Activated T-helper 1 cell treated with anti-CD3 and anti-CD28 coated beads, Interleukin-12 subunit alpha, Interleukin-12 subunit beta, Interleukin-2, Interleukin-4 antibody, amounts not matched to agents 30 ng/mL and 10 ng/mL and 1 ng/mL, durations not matched to agents 14 hours and 24 hours and 36 hours (primary cell): ENCODE measurements at regions not wholly inside any gene's neighbourhood (a gene's known extent, or its start where the extent isn't known, plus 50 kb on each side); places are given as distances from the start of the nearest gene placed in this dataset.
"Not testable (repeated sequence)": the region's sequence is repeated elsewhere in the genome, so short reads cannot be mapped to it uniquely, and the experiment has no call there.

Source experiments
- DNase-seq: peaks from one replicate; pipeline ENCODE4 v3.0.0; 2021; ENCODE audit warnings: low spot score
- H3K27ac Mint-ChIP-seq: one replicate; pipeline ENCODE4 v1.8.0; 2021; ENCODE audit warnings: mild to moderate bottlenecking, mixed read lengths
- H3K27me3 Mint-ChIP-seq: one replicate; pipeline ENCODE4 v1.8.0; 2022; ENCODE audit warnings: mild to moderate bottlenecking, moderate library complexity, mixed read lengths; ENCODE audit not compliant: insufficient read depth
- H3K36me3 Mint-ChIP-seq: one replicate; pipeline ENCODE4 v1.8.0; 2021; ENCODE audit warnings: low read depth, mixed read lengths
- H3K4me1 Mint-ChIP-seq: one replicate; pipeline ENCODE4 v1.8.0; 2021; ENCODE audit warnings: low read depth, mixed read lengths
- H3K4me3 Mint-ChIP-seq: one replicate; pipeline ENCODE4 v1.8.0; 2021; ENCODE audit warnings: mild to moderate bottlenecking, moderate library complexity, mixed read lengths
- H3K9me3 Mint-ChIP-seq: one replicate; pipeline ENCODE4 v1.8.0; 2021; ENCODE audit warnings: mixed read lengths
- intact Hi-C: fragments of 100-400 bp; cut with micrococcal nuclease; formaldehyde crosslinking; loops from one replicate; pipeline ENCODE4 v1.15.1; 2024

DNA sequence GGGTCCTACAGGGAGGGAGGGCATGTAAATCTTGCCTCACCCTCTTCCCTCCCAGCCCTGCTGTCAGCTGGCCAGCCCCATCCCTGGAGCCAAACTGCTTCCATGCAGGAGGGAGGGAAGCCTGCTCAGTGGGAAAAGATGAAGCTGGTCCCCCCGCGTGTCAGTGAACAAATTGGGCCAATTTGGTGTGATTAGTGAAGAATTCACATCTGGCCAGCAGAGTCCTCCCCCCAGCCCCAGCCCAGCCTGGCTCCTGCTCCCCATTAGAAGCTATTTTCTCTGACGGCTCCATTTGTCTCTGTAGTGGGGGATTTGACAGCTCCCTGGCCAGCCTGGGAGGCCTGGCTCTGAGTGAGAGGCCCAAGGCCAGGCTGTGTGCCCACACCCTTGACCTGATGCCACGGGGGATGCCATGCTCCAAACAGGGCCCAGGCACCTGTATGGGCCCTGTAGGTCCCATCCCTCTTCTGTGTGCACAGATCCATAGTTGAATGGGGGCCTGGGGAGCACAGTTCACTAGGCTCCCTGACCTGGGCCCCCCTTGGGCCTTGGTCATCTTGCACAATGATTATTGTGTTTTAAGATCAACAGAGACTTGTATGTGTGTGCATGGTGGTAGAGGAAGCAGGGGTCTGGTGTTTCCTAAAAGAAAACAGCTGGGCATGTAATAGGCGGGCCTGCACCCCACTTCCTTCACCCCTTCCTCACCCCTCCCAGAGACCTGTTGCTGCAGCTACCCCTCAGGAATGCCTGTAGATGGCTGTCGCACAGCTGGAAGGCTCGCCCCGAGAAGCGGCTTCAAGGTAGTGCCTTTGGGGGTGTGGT lies 50.7 kb upstream of the TAC4 start:
- H3K9me3 Mint-ChIP-seq = no peaks in the 10 kb centered on the region
- no peak for DNase-seq
- no peaks in the 10 kb centered on the region for H3K36me3 Mint-ChIP-seq
- no peak overlapping the region for H3K4me3 Mint-ChIP-seq
- no peak overlapping the region for H3K27ac Mint-ChIP-seq
- no peaks in the 10 kb centered on the region for H3K4me1 Mint-ChIP-seq
- intact Hi-C loops = no loop called here
- H3K27me3 Mint-ChIP-seq = peaks cover 59% of the 10 kb centered on the region

DNA sequence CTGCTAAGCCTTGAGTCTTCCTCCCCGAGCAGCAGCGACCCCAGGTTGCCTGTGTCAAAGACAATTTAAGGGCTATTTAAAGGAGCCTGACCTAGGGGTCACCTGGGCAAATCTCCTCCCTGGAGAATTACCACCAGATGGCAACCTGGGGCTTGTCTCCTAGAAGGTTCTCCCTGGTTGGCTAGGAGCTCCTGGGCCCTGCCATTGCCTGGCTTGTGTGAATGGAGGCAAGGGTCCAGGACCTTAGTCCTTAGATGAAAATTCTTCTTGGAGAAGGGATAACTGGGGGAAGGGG lies 51.3 kb upstream of the TAC4 start:
- Mint-ChIP-seq H3K4me3 (no peak overlapping the region), H3K27me3 (peaks cover 59% of the 10 kb centered on the region), H3K9me3 (no peaks in the 10 kb centered on the region), H3K4me1 (no peaks in the 10 kb centered on the region), H3K27ac (no peak overlapping the region), H3K36me3 (no peaks in the 10 kb centered on the region)
- DNase-seq = no peak
- intact Hi-C loops = no loop called here

DNA sequence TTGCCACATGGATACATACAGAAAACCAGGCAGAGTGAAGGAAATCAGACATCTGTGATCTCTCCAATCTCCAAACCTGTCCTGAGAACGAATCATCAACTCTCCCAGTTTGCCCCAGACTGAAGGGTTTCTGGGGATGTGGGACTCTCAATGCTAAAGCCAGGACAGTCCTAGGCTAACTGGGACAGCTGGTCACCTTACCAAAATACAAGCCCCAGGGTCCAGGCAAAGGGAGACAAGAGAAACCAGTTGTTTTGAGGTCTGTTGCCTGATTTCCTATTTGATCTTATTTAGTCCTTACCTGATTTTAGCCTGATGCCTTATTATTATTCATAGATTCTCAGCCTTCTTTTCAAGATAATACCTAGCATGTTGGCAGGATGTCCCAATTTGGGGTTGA lies 51.7 kb upstream of the TAC4 start:
- Mint-ChIP-seq H3K27me3 (peaks cover 61% of the 10 kb centered on the region), H3K4me3 (no peak overlapping the region), H3K27ac (no peak overlapping the region), H3K4me1 (no peaks in the 10 kb centered on the region), H3K36me3 (no peaks in the 10 kb centered on the region), H3K9me3 (no peaks in the 10 kb centered on the region)
- intact Hi-C loops = no loop called here
- DNase-seq = no peak

DNA sequence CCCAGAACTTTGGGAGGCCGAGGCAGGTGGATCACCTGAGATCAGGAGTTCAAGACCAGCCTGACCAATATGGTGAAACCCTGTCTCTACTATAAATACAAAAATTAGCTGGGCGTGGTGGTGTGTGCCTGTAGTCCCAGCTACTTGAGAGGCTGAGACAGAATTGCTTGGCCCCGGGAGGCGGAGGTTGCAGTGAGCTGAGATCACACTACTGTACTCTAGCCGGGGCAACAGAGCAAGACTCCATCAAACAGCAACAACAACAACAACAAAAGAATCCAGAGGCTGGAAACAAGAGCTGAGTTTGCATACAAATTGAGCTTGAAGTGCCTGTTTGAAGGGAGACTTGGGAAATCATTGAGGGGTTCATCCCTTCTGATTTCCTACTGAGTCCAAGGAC lies 52.9 kb upstream of the TAC4 start:
- peaks cover 67% of the 10 kb centered on the region for H3K27me3 Mint-ChIP-seq
- H3K9me3 Mint-ChIP-seq, H3K4me1 Mint-ChIP-seq, intact Hi-C loops, H3K27ac Mint-ChIP-seq, DNase-seq, H3K4me3 Mint-ChIP-seq, H3K36me3 Mint-ChIP-seq: not testable (repeated sequence)

DNA sequence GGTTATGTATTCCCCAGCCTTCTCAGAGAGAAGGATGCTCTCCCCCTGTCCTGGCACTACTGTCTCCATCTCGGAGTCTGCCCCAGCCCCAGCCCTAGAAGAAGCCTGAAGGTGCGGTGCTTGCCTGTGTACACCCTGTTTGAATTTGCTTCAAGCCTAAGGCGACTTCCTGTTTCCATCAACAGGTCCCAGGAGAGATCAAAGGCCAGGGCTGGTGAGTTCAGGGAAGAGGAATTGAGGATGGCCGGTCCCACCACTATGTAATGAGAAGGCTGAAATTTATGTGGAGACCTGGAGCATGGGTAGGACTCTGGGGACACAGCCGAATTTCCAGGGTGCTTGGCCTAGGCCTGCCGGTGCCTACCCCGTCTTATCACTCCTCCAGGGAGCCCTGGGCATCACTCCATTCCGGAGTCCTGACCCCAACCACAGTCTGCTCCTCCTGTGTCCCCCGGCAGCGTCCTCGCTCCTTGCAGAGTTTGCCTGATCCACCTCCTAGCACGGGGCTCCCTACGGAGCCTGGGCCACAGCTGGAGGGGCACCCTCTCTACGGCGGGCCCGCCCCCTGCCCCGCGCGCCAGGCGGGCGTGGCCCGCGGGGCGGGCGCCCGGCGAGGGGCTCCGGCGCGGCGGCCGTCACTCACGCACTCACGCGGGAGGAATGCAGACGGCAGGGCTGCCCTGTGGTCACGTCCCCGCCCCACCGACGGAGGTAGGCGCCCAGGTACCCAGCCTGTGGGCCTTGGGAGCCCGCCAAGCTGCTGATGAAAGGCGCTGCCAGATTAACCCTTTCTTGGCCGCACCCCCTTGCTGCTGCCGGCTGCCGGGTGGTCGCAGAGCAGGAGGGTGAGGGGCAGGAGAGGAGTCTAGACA lies 53.8 kb upstream of the TAC4 start:
- Mint-ChIP-seq H3K4me3 (no peak overlapping the region), H3K36me3 (no peaks in the 10 kb centered on the region), H3K9me3 (no peaks in the 10 kb centered on the region), H3K27me3 (peaks cover 63% of the 10 kb centered on the region), H3K4me1 (no peaks in the 10 kb centered on the region), H3K27ac (no peak overlapping the region)
- intact Hi-C loops = no loop called here
- no peak for DNase-seq

DNA sequence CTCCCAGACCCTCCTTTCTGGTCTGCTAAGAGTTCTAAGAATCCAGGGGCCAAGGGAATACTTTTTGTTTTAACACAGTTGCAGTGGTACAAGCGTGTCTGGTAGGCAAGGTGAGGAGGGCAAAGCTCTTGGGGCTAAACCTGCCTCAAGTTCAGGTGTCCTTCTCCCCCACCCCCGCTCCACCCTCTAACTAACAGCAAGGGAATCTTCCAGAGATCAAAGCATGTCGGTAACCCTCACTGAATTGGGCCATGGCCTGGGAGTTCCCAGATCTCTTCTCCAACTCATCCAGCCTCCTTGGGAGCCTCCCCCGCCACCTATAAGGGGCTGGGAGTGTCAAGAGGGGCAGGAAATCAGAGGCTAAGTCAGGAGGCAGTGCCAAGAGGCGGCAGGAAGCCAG lies 55.7 kb upstream of the TAC4 start:
- no peaks in the 10 kb centered on the region for H3K9me3 Mint-ChIP-seq
- H3K4me1 Mint-ChIP-seq = no peaks in the 10 kb centered on the region
- peaks cover 69% of the 10 kb centered on the region for H3K27me3 Mint-ChIP-seq
- intact Hi-C loops = no loop called here
- no peak overlapping the region for H3K4me3 Mint-ChIP-seq
- no peaks in the 10 kb centered on the region for H3K36me3 Mint-ChIP-seq
- no peak overlapping the region for H3K27ac Mint-ChIP-seq
- DNase-seq = no peak

DNA sequence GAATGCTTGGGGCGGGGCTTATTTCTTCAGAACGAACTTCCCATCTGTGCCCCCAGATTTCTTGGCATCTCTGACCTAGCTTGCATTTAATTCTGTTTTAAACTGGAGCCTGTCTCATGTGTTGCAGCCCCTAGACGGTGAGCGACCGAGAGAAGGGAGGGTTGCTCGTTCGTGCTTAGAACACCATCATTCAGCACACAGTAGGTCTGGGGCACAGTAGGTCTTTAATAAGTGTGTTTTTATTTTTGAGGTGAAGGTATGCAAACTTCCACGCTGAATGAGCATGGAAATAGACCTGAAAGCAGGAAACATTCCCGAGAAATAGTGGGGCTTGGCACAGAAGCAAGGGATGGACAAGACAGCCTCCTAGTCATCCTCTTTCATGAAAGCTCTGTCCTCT lies 57.0 kb upstream of the TAC4 start:
- intact Hi-C loops = no loop called here
- H3K27ac Mint-ChIP-seq = no peak overlapping the region

DNA sequence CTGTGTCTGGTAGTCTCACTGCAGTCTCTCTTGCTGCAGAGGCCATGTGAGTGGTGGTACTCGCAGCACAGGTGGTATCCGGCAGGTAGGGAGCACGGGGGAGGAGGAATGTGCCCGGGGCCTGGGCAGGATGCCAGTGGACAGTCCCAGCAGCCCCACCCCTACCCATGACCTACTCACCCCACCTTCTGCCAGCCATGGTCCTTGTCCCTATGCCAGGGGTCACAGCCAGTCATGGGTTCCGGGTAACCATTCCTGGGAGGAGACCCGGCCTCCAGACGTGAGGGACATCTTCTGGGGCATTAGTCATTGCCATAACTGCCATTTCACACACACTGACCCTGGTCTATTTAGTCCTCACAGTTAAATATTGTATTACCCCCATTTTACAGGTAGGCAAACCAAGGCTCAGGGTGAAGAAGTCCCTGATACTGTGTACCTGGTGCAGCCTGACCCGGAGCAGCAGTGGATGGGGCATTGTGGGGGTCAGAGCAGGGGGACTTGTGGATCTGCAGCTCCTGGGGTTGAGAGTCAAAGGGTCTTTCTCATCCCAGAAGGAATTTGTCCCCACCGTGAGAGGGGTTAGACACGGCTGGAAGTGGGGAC lies 58.8 kb upstream of the TAC4 start:
- no peaks in the 10 kb centered on the region for H3K36me3 Mint-ChIP-seq
- no peak overlapping the region for H3K4me3 Mint-ChIP-seq
- DNase-seq = no peak
- no peak overlapping the region for H3K27ac Mint-ChIP-seq
- H3K27me3 Mint-ChIP-seq = peaks cover 72% of the 10 kb centered on the region
- no peaks in the 10 kb centered on the region for H3K4me1 Mint-ChIP-seq
- intact Hi-C loops = no loop called here
- H3K9me3 Mint-ChIP-seq = no peaks in the 10 kb centered on the region

More for the DNA sequence above, 57.0 kb upstream of the TAC4 start:
- H3K4me1 Mint-ChIP-seq = no peaks in the 10 kb centered on the region
- no peak for DNase-seq
- H3K36me3 Mint-ChIP-seq = no peaks in the 10 kb centered on the region
- peaks cover 71% of the 10 kb centered on the region for H3K27me3 Mint-ChIP-seq
- H3K4me3 Mint-ChIP-seq = no peak overlapping the region
- no peaks in the 10 kb centered on the region for H3K9me3 Mint-ChIP-seq

DNA sequence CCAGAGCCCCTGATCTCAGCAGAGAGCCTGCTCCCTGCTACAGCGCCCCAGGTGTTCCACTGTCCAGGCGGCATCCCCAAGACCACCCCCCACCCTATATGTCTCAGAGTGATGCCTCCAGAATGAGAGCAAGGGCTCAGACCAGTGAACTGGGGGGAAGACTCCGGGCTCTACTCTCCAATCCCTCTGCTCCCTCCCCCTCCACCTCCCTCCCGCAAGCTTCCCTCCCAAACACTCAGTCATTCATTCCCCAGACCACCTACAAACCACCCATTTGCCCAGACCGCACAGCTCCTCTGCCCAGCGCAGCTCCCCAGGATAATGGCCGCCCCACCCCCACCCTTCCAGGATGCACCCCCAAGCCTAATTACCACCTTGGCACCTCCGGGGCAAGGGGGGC lies 59.4 kb upstream of the TAC4 start:
- DNase-seq = no peak
- Mint-ChIP-seq H3K36me3 (no peaks in the 10 kb centered on the region), H3K27ac (no peak overlapping the region), H3K4me1 (no peaks in the 10 kb centered on the region), H3K9me3 (no peaks in the 10 kb centered on the region), H3K27me3 (peaks cover 72% of the 10 kb centered on the region), H3K4me3 (no peak overlapping the region)
- intact Hi-C loops = no loop called here

DNA sequence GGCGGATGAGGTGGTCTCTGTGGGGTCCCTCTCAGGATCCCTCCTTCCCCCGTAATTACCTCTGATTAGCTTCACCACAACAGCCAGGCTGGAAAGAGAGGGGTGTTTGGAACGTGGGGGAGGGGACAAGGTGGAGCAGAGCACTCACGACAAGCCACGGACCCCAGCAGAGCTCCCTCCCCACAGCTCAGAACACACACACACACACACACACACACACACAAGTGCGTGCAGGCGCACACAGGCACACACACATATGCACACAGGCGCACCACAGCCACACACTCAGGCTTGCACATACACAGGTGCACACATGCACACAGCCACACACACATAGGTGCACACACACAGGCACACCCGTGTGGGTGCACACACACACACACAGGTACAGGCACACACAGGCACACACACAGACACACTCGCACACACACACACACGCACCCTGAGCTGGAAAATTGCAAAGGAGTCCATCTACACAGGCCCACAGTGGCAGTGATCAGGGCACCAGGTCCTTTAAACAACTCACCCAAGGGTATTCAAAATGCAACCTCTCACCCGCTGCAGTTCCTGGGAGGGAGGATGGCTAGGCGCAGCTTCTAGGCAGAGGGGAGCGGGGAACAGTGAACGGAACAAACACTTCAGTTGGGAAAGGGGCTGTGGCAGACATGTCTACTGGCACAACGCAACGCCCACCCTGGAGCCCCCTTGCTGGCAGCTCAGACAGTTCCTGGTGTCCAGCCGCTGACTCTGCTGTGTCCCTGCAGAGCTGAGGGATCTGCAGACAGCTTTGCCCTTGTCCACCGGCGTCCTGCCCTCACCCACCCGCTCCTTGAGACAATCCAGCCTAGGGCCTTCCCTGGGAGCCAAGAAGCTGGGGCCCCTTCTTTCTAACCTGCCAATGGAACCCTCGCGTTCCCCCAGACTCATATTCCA lies 59.9 kb upstream of the DLX4 start:
- DNase-seq = no peak
- H3K4me3 Mint-ChIP-seq = no peak overlapping the region
- H3K4me1 Mint-ChIP-seq = no peaks in the 10 kb centered on the region
- intact Hi-C loops = no loop called here
- no peaks in the 10 kb centered on the region for H3K9me3 Mint-ChIP-seq
- no peak overlapping the region for H3K27ac Mint-ChIP-seq
- peaks cover 61% of the 10 kb centered on the region for H3K27me3 Mint-ChIP-seq
- no peaks in the 10 kb centered on the region for H3K36me3 Mint-ChIP-seq

DNA sequence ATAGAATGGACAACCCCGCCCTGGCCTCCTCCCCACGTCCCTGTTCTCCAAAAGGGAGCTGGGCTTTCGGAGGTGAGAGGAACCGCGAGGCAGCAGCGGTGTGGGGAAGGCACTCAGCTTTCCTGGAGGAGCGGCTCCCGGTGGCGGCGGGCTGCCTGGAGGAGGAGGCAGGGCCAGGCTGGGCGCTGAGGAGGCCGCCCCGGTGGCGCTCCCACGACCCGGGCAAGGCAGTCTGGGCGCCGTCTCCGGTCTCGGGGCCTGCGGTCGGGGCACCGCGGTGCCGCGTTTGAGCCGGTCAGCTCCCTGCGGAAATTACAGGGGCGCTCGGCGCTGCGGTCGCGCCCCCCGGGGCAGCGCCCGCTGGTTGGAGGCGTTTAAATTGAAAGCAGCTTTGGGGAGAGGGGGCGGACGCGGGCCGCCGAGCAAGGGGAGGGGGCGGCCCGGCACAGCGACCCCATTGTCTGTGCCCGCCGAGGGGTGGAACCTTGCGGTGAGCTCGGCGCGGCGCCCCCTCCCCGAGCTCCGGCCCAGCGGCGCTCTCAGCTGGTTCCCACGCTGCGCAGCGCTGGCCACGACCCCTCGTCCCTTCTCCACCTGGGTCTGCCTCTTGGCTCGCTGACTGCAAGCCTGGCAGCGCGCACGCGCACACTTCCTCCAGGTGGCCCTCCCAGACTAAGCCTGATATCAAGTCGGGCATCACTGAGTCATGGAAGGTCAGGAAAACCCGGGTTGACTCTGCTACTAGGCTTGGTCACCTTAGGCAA lies 58.7 kb upstream of the DLX4 start:
- intact Hi-C loops = no loop called here
- DNase-seq = no peak
- H3K27ac Mint-ChIP-seq = no peak overlapping the region
- H3K9me3 Mint-ChIP-seq = no peaks in the 10 kb centered on the region
- peak overlapping the region; percentile 26 for H3K4me3 Mint-ChIP-seq
- peaks cover 52% of the 10 kb centered on the region for H3K27me3 Mint-ChIP-seq
- no peaks in the 10 kb centered on the region for H3K36me3 Mint-ChIP-seq
- H3K4me1 Mint-ChIP-seq = no peaks in the 10 kb centered on the region

DNA sequence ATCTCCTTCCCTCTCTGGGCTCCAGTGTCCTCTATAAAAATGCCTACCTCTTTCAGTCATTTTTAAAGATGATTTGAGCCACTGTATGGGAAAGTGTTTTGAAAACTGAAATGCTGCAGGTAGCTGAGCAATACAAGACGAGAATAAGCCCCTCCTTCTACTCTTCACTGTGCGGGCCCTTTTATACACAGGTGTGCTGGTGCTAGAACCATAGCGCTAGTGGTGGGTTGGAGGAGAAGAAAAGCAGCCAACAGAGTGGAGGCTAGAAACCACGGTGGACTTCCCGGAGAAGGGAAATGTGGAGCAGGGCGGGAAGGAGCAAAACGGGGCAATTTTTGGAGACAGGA lies 58.2 kb upstream of the DLX4 start:
- Mint-ChIP-seq H3K36me3 (no peaks in the 10 kb centered on the region), H3K4me3 (no peak overlapping the region)

More for the DNA sequence above, 58.2 kb upstream of the DLX4 start:
- Mint-ChIP-seq H3K27ac (no peak overlapping the region), H3K4me1 (no peaks in the 10 kb centered on the region), H3K9me3 (no peaks in the 10 kb centered on the region), H3K27me3 (peaks cover 52% of the 10 kb centered on the region)
- intact Hi-C loops = no loop called here
- no peak for DNase-seq
